ENCODE measurements at regions not wholly inside any gene's neighbourhood (a gene's known extent, or its start where the extent isn't known, plus 50 kb on each side); places are given as distances from the start of the nearest gene placed in this dataset.

GRCh38 chr1:229885568-229886495, 181.2 kb upstream of the GALNT2 start:
- no peak for TF ChIP-seq CTCF (IDR thresholded peaks at IDR 0.05; ENCODE audit: control extremely low read depth in 1 of 3, insufficient read depth in 1 of 3, low read depth in 1 of 3, low read length in 3 of 3)
- no peak for TF ChIP-seq YY1 (IDR thresholded peaks at IDR 0.05; ENCODE audit: low read depth, low read length)
- TF ChIP-seq GABPA (IDR thresholded peaks at IDR 0.05; ENCODE audit: borderline replicate concordance, insufficient read depth, low read length): no peak
- no peak for TF ChIP-seq RXRA (IDR thresholded peaks at IDR 0.05; ENCODE audit: insufficient read depth, low read depth, low read length)
- TF ChIP-seq SP2 (IDR thresholded peaks at IDR 0.05; ENCODE audit: low read length): no peak
- no peak for TF ChIP-seq POLR2A (IDR thresholded peaks at IDR 0.05; ENCODE audit: control extremely low read depth in 1 of 2, low read depth in 2 of 2, low read length in 2 of 2)
